ENCODE measurements at regions not wholly inside any gene's neighbourhood (a gene's known extent, or its start where the extent isn't known, plus 50 kb on each side); places are given as distances from the start of the nearest gene placed in this dataset.

DNA sequence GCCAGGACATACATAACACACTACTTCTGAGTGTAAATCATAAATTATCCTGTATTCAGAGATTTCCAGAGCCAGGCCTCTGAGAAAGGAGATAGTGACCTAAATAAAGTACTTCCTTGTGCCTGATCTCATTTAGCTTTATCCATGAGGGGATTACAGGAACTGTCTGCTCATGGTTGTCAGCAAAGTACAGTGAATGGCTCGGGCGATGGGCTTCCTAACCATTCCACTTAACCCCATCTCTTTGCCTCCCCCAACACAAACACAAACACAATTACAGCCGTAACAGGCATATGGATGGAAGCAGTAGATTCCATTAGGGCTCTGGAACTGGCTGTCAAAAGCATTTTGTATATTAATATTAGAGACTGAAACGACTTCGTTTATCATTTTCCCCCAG is 206.7 kb upstream of the CPNE8 start:
- TF ChIP-seq, protein P1, sequence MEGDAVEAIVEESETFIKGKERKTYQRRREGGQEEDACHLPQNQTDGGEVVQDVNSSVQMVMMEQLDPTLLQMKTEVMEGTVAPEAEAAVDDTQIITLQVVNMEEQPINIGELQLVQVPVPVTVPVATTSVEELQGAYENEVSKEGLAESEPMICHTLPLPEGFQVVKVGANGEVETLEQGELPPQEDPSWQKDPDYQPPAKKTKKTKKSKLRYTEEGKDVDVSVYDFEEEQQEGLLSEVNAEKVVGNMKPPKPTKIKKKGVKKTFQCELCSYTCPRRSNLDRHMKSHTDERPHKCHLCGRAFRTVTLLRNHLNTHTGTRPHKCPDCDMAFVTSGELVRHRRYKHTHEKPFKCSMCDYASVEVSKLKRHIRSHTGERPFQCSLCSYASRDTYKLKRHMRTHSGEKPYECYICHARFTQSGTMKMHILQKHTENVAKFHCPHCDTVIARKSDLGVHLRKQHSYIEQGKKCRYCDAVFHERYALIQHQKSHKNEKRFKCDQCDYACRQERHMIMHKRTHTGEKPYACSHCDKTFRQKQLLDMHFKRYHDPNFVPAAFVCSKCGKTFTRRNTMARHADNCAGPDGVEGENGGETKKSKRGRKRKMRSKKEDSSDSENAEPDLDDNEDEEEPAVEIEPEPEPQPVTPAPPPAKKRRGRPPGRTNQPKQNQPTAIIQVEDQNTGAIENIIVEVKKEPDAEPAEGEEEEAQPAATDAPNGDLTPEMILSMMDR (IDR thresholded peaks at IDR 0.05; ENCODE audit: poor library complexity, severe bottlenecking), result no peak
- TF ChIP-seq TAF1 (IDR thresholded peaks at IDR 0.05; ENCODE audit: low read depth) (no peak), POLR2AphosphoS5 (IDR thresholded peaks at IDR 0.05) (no peak), RAD21 (conservative IDR thresholded peaks at IDR 0.05) (no peak)
